ENCODE measurements at regions not wholly inside any gene's neighbourhood (a gene's known extent, or its start where the extent isn't known, plus 50 kb on each side); places are given as distances from the start of the nearest gene placed in this dataset.

DNA sequence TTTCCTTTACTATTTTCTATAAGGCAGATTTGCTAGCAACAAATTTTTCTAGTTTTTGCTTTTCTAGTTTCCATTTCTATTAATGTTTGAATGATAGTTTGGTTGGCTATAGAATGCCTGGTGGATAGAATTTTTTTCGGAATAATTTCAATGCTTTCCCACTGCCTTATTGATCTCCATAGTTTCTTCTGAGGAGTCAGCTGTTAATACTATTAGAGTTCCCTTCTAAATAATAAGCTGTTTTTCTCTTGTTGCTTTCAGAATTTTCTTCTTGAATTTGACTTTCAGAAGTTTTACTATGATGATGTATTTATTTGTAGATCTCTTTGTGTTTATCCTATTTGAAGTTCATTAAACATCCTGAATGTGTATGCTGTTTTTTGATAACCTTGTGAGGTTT, 91.8 kb downstream of the VSIG4 start:
- DNase-seq, result no peak
- Histone ChIP-seq H3K9me2 (no peaks in the 10 kb centered on the region), H2AFZ (ENCODE audit: low read depth) (no peak overlapping the region), H3K27me3 (ENCODE audit: insufficient read depth) (no peaks in the 10 kb centered on the region), H4K20me1 (ENCODE audit: insufficient read depth) (no peaks in the 10 kb centered on the region), H3K36me3 (replicated peaks in 1 of 2; ENCODE audit: control insufficient read depth in 1 of 2, insufficient read depth in 2 of 2, low read length in 1 of 2) (no peaks in the 10 kb centered on the region), H3K79me2 (ENCODE audit: insufficient read depth) (no peaks in the 10 kb centered on the region), H3K4me3 (ENCODE audit: low read depth in 2 of 2, low read length in 1 of 2) (no peak overlapping the region), H3F3A (replicated peaks; ENCODE audit: insufficient read depth) (no peaks in the 10 kb centered on the region), H3K4me2 (no peak overlapping the region), H3K4me1 (ENCODE audit: control insufficient read depth in 1 of 2, insufficient read depth in 2 of 2, low read depth in 1 of 2, low read length in 1 of 2) (no peaks in the 10 kb centered on the region), H3K27ac (ENCODE audit: low read depth in 2 of 2, low read length in 1 of 2) (no peak overlapping the region), H3K9me3 (no peaks in the 10 kb centered on the region), H3K9ac (no peak overlapping the region)
- no peak for TF ChIP-seq GATA2 (CRISPR knock-in tag; IDR thresholded peaks at IDR 0.05)
- TF ChIP-seq FOXM1 (IDR thresholded peaks at IDR 0.05; ENCODE audit: low read depth), result no peak
- TF ChIP-seq, protein P1, sequence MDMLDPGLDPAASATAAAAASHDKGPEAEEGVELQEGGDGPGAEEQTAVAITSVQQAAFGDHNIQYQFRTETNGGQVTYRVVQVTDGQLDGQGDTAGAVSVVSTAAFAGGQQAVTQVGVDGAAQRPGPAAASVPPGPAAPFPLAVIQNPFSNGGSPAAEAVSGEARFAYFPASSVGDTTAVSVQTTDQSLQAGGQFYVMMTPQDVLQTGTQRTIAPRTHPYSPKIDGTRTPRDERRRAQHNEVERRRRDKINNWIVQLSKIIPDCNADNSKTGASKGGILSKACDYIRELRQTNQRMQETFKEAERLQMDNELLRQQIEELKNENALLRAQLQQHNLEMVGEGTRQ (IDR thresholded peaks at IDR 0.05; ENCODE audit: borderline replicate concordance, low read depth, low read length), result no peak
- TF ChIP-seq FOSL2 (IDR thresholded peaks at IDR 0.05; ENCODE audit: borderline replicate concordance, low read depth), result no peak
- no peak for TF ChIP-seq ELF1 (IDR thresholded peaks at IDR 0.05)
- TF ChIP-seq RCOR1 (IDR thresholded peaks at IDR 0.05; ENCODE audit: low read length), result no peak
- TF ChIP-seq, protein P2, sequence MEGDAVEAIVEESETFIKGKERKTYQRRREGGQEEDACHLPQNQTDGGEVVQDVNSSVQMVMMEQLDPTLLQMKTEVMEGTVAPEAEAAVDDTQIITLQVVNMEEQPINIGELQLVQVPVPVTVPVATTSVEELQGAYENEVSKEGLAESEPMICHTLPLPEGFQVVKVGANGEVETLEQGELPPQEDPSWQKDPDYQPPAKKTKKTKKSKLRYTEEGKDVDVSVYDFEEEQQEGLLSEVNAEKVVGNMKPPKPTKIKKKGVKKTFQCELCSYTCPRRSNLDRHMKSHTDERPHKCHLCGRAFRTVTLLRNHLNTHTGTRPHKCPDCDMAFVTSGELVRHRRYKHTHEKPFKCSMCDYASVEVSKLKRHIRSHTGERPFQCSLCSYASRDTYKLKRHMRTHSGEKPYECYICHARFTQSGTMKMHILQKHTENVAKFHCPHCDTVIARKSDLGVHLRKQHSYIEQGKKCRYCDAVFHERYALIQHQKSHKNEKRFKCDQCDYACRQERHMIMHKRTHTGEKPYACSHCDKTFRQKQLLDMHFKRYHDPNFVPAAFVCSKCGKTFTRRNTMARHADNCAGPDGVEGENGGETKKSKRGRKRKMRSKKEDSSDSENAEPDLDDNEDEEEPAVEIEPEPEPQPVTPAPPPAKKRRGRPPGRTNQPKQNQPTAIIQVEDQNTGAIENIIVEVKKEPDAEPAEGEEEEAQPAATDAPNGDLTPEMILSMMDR (IDR thresholded peaks at IDR 0.05), result no peak
- 0% methylated on average over 1 of the region's 1 CpG for WGBS (ENCODE audit: low lambda C conversion rate)
- POLR2A ChIA-PET, result no interaction called here
- CTCF ChIA-PET, result no interaction called here

DNA sequence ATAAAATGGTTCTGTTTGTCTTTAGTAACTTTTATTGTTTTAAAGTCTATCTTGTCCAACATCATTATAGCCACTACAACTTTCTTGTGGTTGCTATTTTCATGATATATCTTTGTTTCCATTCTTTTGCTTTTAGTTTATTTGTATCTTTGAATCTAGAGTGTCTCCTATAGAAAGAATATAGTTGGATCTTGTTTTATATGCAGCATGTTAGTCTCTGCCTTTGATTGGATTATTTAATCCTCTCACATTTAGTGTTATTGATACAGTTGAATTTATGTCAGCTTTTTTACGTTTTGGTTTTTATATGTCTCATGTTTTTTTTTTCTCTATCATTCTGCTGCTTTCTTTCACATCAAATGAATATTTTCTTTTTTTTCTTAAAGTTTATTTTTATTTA, 98.1 kb downstream of the VSIG4 start:
- ChIA-PET CTCF (no interaction called here), POLR2A (no interaction called here)

More for the DNA sequence above, 98.1 kb downstream of the VSIG4 start:
- TF ChIP-seq FOXJ3 (CRISPR knock-in tag; IDR thresholded peaks at IDR 0.05) (no peak), EP300 (IDR thresholded peaks at IDR 0.05; ENCODE audit: borderline replicate concordance in 1 of 2, low read depth in 1 of 2, low read length in 1 of 2) (no peak), YY1 (IDR thresholded peaks at IDR 0.05; ENCODE audit: low read depth) (no peak), RFX5 (IDR thresholded peaks at IDR 0.05; ENCODE audit: low read length) (no peak), EZH2phosphoT487 (IDR thresholded peaks at IDR 0.05; ENCODE audit: borderline replicate concordance, low read depth) (no peak), SIN3A (IDR thresholded peaks at IDR 0.05; ENCODE audit: borderline replicate concordance, low read depth, low read length) (no peak), TAF1 (IDR thresholded peaks at IDR 0.05; ENCODE audit: borderline replicate concordance, low read depth, low read length) (no peak), NRF1 (IDR thresholded peaks at IDR 0.05; ENCODE audit: low read depth, low read length) (no peak)
- TF ChIP-seq, protein P3, sequence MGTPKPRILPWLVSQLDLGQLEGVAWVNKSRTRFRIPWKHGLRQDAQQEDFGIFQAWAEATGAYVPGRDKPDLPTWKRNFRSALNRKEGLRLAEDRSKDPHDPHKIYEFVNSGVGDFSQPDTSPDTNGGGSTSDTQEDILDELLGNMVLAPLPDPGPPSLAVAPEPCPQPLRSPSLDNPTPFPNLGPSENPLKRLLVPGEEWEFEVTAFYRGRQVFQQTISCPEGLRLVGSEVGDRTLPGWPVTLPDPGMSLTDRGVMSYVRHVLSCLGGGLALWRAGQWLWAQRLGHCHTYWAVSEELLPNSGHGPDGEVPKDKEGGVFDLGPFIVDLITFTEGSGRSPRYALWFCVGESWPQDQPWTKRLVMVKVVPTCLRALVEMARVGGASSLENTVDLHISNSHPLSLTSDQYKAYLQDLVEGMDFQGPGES (IDR thresholded peaks at IDR 0.05; ENCODE audit: low read depth, low read length), result no peak
- Histone ChIP-seq H3K9me2 (no peaks in the 10 kb centered on the region), H4K20me1 (ENCODE audit: insufficient read depth) (no peaks in the 10 kb centered on the region), H3K9ac (no peak overlapping the region), H3K4me1 (ENCODE audit: control insufficient read depth in 1 of 2, insufficient read depth in 2 of 2, low read depth in 1 of 2, low read length in 1 of 2) (no peaks in the 10 kb centered on the region), H3K27me3 (ENCODE audit: insufficient read depth) (no peaks in the 10 kb centered on the region), H3F3A (replicated peaks; ENCODE audit: insufficient read depth) (no peaks in the 10 kb centered on the region), H3K4me3 (ENCODE audit: low read depth in 2 of 2, low read length in 1 of 2) (no peak overlapping the region), H3K9me3 (no peaks in the 10 kb centered on the region), H3K79me2 (ENCODE audit: insufficient read depth) (no peaks in the 10 kb centered on the region), H3K4me2 (no peak overlapping the region), H2AFZ (ENCODE audit: low read depth) (no peak overlapping the region), H3K36me3 (replicated peaks in 1 of 2; ENCODE audit: control insufficient read depth in 1 of 2, insufficient read depth in 2 of 2, low read length in 1 of 2) (no peaks in the 10 kb centered on the region), H3K27ac (ENCODE audit: low read depth in 2 of 2, low read length in 1 of 2) (no peak overlapping the region)
- WGBS (ENCODE audit: low lambda C conversion rate), result 2% methylated on average over 1 of the region's 1 CpG
- no peak for DNase-seq
